HG03521 (cell line): ENCODE measurements at regions not wholly inside any gene's neighbourhood (a gene's known extent, or its start where the extent isn't known, plus 50 kb on each side); places are given as distances from the start of the nearest gene placed in this dataset.

Experiments used
- ATAC-seq: cut with Tn5 transposase; IDR thresholded peaks from one replicate; pipeline ENCODE4 v1.9.1; 2021; ENCODE audit warnings: mild to moderate bottlenecking, moderate library complexity; ENCODE audit not compliant: unreplicated experiment

DNA sequence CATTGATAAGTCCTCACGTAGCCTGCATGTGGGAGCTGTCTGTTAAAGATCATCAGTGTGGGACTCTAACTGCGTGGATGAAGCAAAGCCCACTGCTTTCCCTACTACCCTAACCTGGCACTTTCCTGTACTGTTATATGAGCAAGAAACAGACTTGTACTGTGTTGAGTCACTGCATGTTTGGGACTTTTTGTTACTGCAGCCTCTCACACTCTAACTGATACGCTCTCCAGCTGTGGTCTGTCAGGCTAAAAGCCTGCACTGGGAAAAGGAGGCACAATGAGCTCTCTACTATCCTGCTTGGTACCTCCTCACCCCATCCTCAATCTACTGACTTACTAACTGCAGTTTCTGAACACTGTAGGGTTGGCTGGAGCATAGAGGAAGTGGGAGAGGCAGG lies 93.7 kb upstream of the PLET1 start:
- no peak for ATAC-seq

DNA sequence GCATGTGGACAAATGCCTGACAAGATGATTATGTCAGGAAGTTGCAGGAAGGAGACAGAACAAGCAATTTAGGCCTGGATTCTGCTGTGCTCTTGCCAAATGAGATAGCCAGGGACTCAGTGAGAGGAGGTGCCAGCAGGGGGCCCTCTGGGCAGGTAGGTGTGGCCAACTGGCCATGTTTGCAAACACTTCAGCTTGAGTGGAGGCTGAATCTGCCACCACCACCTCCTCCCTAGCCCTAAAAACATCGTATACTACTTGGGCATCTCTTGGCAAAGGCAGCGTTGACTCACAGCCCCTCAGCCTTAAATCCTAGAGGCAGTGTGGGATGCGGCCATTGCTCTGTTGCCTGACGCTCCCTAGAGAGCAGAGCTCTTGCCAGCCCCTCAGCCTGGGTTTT lies 95.1 kb upstream of the PLET1 start:
- ATAC-seq: no peak

DNA sequence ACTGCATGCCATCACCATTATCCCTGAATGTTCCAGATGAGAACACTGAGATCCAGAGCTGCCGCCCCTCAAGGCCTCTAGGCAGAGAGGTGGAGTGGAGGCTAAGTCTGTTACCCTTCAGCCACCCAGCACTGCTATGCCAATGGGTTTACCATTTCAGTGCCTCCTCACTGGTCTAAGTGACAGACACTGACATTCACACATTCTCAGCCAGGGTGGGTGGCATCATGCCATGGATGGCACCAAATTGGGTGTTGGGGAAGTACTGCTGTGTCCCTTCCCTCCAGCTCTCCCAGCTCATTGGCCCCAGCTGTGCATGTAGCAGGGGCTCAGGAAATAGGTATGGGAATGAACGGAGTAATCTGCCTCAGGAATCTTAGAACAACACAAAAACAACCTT lies 96.8 kb upstream of the PLET1 start:
- ATAC-seq: no peak

DNA sequence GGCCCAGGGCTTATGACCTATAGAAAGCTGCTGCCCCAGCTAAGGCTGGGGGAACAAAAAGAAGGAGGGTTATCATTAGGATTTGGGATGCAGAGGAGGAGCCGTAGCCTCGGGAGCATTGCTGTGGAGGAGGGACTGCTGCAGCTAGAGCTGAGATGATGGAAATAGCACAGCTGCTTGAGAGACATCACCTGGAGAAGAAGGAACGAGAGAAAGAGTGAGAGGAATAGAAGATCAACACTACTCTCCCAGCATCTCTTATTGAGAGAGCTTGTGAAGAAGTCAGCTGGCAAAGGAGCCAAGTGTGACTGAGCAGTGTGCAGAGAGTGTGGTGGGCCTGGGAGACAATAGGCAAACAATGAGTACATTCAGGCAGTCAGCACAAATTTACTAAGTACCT lies 100.7 kb upstream of the PLET1 start:
- ATAC-seq: no peak

DNA sequence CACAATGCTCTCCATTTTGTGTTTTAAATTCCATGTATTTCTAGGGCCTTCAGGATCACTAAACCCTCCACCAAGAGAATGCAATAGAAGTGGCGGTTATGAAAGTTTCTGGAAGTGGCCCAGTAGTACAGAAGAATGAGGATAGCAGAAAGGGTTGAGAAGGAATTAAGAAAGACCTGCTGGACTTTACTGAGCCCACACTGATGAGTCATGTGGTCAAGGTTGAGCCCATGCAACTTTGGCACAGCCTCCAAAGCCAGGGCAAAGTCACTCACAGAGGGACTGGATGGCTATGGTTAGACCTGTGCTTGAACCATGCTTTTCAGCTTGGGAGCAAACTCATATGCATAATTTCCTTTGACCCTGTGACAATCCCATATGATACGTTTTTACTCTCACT lies 102.9 kb upstream of the PLET1 start:
- ATAC-seq: no peak

DNA sequence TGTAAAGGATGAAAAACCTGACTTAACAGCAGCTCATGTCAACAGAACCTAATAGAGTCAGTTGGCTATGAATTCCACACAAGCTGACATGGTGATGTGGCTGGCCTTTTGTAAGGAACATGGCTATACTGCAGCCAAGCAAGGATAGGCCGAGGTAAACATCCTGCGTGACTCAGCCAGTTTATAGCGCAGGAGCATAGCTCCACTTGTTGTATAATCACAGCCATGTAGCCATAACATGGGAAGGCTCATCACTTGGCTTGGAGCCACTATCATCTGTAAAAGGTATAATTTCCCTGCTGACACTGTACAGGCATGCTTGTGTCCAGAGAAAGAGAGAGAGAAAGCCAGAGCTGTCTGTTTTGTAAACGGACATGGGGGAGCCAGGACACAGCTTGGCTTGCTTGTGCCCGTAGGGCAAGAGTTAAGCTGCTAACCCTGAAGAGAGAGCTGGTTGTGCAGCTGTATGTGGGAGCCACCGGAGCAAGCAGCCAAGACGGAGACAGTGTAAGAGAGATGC lies 104.4 kb upstream of the PLET1 start:
- no peak for ATAC-seq

DNA sequence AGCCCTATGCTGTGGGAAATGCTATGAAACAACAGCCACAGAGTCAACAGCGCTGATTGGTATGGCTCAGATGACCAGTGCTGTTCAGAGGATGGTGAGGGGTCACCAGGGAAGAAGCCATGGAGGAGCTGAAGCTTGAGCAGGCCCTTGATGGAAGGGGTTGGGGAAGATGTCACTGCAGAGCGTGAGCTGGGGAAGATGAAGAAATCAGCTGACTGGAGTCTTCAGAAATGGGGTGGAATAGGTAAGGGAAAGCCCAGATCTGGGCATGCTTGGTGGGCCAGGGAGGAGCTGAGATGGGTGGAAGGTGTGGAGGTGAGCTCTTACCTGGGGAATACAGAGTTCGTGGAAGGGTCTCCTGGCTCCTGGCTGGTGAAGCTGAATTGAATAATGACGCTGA lies 105.4 kb upstream of the PLET1 start:
- no peak for ATAC-seq

DNA sequence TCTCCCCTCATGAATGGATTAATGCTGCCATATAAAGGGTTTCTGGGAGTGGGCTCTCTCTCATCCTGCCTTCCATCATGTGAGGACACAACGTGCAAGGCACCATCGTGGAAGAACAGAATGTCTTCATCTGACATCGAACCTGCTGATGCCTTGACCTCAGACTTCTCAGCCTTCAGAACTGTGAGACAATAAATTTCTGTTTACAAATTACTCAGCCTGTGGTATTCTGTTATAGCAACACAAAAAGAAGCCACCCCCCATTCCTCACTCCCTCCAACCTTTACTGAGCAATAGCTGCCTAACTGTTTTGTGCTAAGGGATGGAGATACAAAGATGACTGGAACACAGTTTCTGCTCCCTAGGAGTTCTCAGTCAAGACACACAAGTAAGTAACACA lies 106.1 kb upstream of the PLET1 start:
- ATAC-seq: no peak

DNA sequence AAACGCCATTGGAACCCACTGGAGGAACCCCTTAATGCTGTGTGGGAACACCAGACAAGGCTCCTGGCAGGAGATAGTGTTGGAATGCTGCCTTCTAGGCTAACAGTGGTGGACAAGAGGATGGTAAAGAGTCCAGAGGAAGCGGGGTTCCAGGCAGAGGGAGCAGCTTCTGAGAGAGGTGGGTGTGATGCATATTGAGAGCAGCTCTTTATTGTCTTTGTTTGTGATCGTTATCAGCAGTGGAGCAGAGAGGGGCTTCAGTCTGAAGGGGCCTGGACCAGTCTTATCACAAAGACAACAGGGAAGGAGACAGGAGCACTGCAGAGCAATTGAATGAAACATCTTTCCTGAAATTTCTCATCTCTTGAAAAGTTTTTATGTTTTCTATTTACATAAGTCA lies 106.8 kb upstream of the PLET1 start:
- no peak for ATAC-seq

DNA sequence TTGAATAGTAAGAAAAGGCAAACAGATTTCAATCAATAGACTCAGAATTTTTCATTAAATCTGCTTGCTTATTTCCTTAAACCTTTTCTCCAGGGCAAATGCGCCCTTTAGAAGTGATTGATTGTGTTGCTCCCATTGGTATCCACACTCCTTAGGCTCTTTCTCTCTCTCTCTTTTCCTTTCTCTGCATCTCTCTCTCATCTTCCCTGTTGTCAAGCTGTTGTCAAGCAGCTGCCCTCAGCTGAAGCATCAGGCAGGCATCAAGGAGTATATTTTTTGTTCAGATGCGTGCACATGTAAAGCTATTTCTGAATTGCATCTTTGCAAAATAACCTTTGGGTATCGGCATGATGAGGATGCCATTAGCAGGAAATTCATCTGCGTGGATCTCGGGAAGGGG lies 107.2 kb upstream of the PLET1 start:
- ATAC-seq: no peak

DNA sequence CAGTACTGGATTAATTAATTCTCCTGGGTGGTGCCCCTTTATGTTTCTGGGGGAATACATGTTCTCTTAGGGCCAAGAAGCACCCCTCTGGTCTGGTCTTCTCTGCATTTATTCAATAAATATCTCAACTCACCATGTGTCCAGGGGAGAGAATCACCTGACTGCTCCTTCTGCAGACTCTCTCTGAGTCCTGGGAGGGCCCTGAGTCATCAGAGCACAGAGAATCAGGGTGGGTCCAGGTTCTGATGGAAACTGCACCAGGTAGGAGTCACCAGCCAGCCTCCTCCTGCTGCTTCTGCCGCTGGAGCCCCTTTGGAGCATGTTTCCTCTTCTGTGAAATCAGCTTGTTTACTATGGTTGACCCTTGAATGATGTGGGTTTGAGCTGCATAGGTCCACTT lies 107.7 kb upstream of the PLET1 start:
- ATAC-seq: no peak

DNA sequence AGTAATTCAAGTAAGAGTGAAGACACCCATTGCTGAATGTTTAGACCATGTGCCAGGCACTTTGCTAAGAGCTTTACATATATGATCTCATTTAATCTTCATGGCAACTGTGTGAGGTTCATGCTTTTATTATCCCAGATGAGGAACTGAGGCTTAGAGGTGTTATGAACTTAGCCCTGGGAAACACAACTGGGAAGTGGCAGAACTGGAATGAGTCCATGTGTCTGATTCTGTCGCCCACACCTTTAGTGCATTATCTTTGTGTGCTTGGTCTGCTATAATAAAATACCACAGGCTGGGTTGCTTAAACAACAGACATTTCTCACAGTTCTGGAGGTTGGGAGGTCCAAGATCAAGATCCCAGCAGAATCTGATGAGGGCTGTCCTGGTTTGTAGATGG lies 108.7 kb upstream of the PLET1 start:
- ATAC-seq: no peak

DNA sequence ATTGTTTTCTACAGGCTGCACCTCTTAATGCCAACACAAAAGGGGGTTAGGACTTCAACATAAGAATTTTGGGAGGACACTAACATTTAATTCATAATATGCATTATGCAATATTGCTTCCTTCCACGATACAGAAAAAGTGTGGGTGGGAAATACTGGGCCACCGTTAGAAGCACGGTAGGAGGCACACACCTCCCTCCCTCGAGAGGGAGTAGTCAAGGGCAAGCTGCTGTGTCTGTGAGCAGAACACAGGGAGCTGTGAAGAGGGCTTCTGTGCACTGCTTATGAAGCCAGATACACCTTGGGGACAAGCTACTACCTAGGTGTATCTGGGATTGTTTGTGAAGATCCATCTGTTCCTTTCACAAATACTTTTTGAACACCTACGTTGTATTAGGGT lies 109.3 kb upstream of the PLET1 start:
- ATAC-seq: no peak

DNA sequence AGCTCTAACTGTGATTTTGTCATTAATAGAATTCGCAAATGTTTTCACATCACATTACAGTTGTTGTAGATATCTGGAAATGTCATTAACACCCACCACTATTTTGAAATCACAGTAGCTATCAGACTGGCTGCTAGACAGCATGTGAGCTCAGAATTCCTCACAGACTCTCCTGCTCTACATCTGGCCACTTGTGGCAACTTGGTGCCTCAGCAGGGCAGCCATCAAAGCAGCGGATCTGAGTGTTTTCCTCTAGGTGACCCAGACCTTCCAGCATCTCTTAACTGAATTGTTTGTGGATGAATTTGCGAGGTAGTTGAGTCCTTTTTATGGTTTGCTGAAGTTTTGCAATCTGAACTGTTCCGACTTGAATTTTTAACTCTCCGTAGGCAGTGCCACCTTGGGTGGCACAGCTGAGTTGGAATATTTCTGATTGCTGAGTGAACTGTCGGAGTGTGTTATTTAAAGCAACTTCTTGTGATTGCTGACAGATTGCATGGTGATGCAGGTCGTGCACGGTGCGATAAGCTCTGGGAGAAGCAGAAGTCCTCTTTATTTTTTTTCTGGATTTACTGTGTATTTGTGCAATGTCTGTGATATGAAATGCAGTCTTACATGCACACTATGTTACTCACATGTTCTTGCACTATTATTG lies 114.0 kb upstream of the PLET1 start:
- ATAC-seq: no peak

DNA sequence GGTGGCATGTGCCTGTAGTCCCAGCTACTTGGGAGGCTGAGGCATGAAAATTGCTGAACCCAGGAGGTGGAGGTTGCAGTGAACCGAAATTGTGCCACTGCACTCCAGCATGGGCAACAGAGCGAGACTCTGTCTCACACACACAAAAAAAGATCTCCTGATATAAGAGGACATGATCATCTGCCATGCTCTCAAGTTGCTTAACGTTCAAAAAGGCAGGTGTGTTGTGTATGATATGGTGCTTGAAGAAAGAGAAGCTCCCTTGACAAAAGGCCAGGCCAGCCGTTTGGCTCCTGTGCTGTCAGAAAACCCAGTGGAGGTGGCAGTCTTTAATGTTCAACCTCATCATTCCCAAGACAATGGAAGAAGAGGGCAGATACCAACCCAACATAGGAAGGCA lies 117.3 kb upstream of the PLET1 start:
- no peak for ATAC-seq

DNA sequence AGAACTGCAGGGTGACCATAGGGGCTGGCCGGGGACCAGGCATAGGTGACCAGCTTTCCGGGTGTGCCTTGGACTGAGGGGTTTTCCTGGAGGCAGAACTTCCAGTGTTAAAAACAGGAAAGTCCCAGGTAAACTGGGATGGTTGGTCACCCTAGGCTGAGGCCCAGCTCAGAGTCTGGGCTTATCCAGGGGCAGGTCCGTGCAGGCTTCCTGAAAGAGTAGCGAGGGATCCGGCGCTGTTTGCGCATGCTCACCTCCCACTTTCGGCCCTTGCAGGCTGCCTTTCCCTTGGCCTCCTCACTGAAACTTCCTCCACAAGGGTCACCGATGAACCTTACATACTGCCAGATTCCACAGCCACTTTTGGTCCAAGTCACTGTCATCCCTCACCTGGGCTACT lies 119.8 kb upstream of the PLET1 start:
- ATAC-seq: no peak

DNA sequence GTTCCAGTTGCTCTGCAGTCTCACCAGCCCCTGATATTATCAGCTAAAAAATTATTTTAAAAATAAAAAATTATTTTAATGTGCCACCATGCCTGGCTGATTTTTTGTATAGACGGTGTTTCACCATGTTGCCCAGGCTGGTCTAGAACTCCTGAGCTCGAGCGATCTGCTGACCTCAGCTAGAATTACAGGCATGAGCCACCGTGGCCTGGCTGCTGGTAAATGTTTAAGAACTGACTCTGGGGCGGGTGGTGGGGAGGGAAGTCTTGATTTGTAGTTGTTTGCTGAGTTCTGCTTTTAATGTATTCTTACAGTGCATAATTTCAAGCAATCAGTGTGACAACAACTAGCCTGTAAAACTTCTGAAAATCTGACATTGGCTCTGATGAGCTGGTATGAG lies 120.9 kb upstream of the PLET1 start:
- no peak for ATAC-seq

DNA sequence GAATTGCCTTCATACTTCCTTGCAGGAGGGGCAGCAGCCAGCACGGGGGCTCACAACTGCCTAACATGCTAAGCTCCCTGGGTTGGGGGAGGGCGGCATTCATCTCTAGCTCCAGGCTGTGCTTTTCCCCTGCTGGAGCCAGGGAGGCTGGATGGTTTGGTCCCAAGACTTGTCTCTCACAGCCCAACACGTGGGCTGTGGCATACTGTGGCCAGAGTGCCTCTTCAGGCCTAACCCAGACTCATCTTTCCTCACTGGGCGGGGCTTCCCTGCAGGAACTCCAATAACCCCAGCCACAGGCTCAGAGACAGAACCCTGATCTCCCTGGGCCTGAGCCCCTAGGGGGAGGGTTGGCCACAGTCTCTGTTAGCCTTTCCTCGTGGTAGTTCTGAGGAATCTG lies 121.9 kb upstream of the PLET1 start:
- ATAC-seq: no peak

DNA sequence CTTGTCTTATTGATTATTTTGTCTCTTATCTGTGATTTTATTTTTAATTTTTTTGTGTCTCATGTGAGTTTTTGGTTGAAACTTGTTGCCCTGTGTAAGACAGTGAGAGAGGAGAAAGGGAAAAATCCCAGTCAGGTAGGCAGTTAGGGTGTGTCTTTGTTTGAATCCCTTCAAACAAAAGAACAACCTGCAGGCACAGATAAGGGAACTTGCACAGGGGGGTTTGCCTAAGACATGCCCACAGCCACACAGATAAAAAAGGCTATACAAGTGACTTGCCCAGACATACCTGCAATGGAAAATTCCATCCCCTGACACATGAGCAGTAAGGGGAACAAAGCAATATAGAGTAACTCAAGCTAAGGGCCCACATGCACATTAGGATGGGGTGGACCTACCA lies 127.8 kb upstream of the PLET1 start:
- no peak for ATAC-seq

DNA sequence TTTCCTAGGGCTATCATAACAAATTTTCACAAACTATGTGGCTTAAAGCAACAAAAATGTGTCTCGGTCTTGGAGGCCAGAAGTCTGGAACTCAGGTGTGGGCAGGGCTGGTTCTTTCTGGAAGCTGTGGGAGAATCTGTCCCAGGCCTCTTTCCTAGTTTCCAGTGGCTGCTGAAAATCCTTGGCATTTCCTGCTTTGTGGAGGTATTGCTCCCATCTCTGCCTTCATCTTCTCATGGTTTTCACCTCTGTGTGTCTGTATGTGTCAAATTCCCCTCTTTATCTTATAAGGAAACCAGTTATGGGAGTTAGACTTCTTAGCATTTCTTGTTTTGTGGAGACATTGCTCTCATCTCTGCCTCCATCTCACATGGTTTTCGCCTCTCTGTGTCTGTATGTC lies 130.4 kb upstream of the PLET1 start:
- ATAC-seq: no peak

DNA sequence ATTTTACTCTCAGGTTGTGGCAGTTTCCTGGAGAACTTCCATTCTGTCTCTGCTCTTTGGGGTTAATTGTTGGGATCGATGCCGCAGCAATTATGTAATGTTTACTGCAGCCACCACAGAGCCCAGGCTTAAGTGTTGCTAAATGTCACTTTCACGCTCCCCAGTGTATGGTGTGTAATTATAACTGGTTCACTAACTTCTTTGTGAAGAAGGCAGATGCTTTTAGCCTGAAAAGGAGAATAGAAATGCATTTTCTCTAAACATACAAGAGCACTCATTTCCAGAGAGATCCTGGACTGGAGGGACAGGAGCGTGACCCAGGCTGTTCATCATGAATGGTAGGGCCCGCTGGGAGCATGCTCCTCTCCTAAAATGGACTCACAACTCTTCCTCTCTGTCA lies 132.2 kb upstream of the PLET1 start:
- no peak for ATAC-seq

DNA sequence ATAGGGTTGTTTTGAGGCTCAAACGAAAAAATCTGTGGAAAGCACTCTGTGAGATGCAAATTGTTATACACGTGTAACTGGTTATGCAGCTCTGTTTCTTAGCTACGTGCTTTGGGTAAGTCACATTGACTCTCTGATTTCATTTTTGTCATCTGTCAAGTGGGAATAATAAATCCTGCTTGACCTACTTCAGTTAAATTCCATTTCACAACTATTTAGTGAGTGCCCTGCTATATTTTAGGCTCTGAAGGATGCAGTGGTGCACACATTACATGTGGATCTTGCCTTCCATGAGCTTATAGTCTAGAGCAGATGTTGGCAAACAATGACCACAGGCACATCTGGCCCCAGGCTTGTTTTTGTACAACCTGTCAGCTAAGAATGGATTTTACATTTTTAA lies 133.6 kb upstream of the PLET1 start:
- ATAC-seq: no peak

DNA sequence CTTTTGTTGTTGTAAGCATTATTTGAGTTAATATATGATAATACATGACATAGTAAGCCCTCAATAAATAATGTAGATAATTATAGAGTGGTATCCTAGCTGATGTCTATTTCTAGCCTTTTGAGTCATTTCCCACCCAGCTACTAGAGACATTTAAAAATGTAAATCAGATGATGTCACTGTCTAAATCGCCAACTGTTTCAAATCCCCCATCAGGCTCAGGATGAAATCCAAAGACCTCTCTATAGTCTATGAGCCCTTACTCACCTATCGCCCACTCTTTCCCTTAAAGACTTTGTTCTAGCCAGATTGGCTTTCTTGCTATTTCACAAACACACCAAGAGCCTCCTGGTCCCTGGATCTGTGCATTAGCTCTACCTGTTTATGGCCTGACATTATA lies 135.4 kb upstream of the PLET1 start:
- ATAC-seq: no peak
